Testis (tissue), 2 donors: ENCODE measurements at regions not wholly inside any gene's neighbourhood (a gene's known extent, or its start where the extent isn't known, plus 50 kb on each side); places are given as distances from the start of the nearest gene placed in this dataset.

Experiments used
- CTCF ChIP-seq, 3 experiments: fragments of 450-650 bp in 2 of 3; fragments of 200-600 bp in 1 of 3; sonication (generic) in 1 of 3; IDR thresholded peaks; one replicate each; pipeline ENCODE4 v1.5.1; 2016 to 2019; ENCODE audit warnings: antibody characterized with exemption in 3 of 3, mild to moderate bottlenecking in 2 of 3, moderate library complexity in 1 of 3
- POLR2A ChIP-seq: fragments of 450-650 bp; IDR thresholded peaks from one replicate; pipeline ENCODE4 v1.6.1; 2017; ENCODE audit warnings: antibody characterized with exemption, mild to moderate bottlenecking, moderate library complexity

GRCh38 chr13:107067381-107067780 is 499.4 kb upstream of the ARGLU1 start:
- no peak for TF ChIP-seq CTCF (IDR thresholded peaks at IDR 0.05)
- no peak for TF ChIP-seq POLR2A
